BLaER1 treated with 17β-estradiol and CSF1 and Interleukin-3, amounts not matched to agents 10 nM and 100 nM (cell line): ENCODE measurements at regions not wholly inside any gene's neighbourhood (a gene's known extent, or its start where the extent isn't known, plus 50 kb on each side); places are given as distances from the start of the nearest gene placed in this dataset.

ENCODE experiments used
- H3K27ac ChIP-seq, 11 experiments: shearing (Covaris generic); formaldehyde crosslinking; 2 replicates each; pipeline ENCODE4 v1.8.1; 2022
- H3K27me3 ChIP-seq, 11 experiments: shearing (Covaris generic); formaldehyde crosslinking; 2 replicates each; pipeline ENCODE4 v1.8.1; 2022
- H3K36me3 ChIP-seq, 11 experiments: shearing (Covaris generic); formaldehyde crosslinking; 2 replicates each; pipeline ENCODE4 v1.8.1; 2022
- H3K4me1 ChIP-seq, 10 experiments: shearing (Covaris generic); formaldehyde crosslinking; 2 replicates each; pipeline ENCODE4 v1.8.1; 2022
- H3K4me2 ChIP-seq, 11 experiments: shearing (Covaris generic); formaldehyde crosslinking; 2 replicates each; pipeline ENCODE4 v1.8.1; 2022
- H3K4me3 ChIP-seq, 10 experiments: shearing (Covaris generic); formaldehyde crosslinking; 2 replicates each; pipeline ENCODE4 v1.8.1; 2022
- H3K9ac ChIP-seq, 11 experiments: shearing (Covaris generic); formaldehyde crosslinking; 2 replicates each; pipeline ENCODE4 v1.8.1; 2022
- H3K9me3 ChIP-seq, 11 experiments: shearing (Covaris generic); formaldehyde crosslinking; replicated peaks in 1 of 11; 2 replicates each; pipeline ENCODE4 v1.8.1; 2022
- H4K20me1 ChIP-seq, 11 experiments: shearing (Covaris generic); formaldehyde crosslinking; 2 replicates each; pipeline ENCODE4 v1.8.1; 2022
- Cebpa-rat ChIP-seq, 11 experiments: shearing (Covaris generic); IDR thresholded peaks; 2 replicates each; pipeline ENCODE4 v1.8.1; 2022

DNA sequence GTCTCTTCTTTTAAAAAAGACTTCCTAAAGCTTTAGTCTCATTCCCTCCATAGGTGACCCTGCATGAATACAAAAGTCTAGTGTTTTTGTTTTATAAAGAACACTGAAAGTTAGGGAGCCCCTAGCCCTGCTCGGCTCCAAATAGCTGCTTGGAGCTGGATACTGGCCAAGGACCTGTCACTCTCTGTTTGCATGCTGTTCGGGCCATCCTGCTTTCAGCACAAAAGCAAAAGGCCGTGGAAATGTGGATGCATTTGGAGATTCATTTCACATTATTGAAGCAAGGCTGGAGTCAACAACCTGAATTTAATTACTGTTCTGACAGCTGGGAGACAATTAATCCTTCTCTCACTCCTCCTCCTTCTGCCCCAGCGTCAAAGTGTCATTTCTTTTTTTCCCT is 151.7 kb upstream of the NMUR2 start:
- H3K27me3 ChIP-seq, result no peaks in the 10 kb centered on the region
- H3K4me3 ChIP-seq, result no peak overlapping the region
- no peaks in the 10 kb centered on the region; a peak in 1 of 22 replicates for H4K20me1 ChIP-seq
- no peak overlapping the region for H3K4me2 ChIP-seq
- no peak overlapping the region for H3K9ac ChIP-seq
- H3K4me1 ChIP-seq, result no peaks in the 10 kb centered on the region
- TF ChIP-seq Cebpa-rat (IDR thresholded peaks at IDR 0.05), result no peak
- H3K27ac ChIP-seq, result no peak overlapping the region
- H3K36me3 ChIP-seq, result no peaks in the 10 kb centered on the region
- H3K9me3 ChIP-seq, result no peaks in the 10 kb centered on the region

DNA sequence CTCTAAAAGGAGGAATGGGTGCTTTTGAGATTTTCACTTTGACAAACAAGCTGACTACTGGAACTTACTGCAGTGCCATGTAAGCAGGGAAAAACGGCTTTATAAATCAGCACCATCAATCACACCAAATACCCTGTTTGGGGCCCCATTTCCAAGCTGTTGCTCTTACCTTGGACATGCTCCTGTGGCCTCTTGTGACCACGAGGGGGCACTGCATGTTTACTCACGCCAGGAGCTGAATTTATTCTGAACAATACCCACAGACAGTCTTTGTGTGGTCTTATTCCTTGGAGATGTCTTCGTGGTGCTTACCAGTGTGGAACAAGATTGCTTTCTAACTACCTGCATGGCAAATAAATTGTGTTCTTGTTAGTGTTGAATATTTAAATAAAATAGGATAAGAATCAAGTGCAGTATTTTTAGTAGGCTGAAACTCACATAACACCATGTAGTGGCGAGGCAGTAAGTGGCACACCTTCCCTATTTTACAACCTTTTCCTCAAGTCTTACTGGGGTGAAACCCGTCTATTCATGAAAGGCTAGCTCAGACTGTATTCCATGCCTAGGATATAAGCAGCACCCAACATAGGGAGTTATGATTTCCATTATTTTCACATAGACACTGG is 155.5 kb upstream of the NMUR2 start:
- Histone ChIP-seq H3K4me3 (no peak overlapping the region), H3K27ac (no peak overlapping the region), H3K9me3 (0 out of 22 replicates have a peak, but pooled peaks cover 0 to 5% (median 0%) of the 10 kb centered on the region in 11 experiments), H3K4me1 (no peaks in the 10 kb centered on the region), H4K20me1 (no peaks in the 10 kb centered on the region; a peak in 1 of 22 replicates), H3K4me2 (no peak overlapping the region), H3K36me3 (no peaks in the 10 kb centered on the region), H3K27me3 (no peaks in the 10 kb centered on the region), H3K9ac (no peak overlapping the region)
- no peak for TF ChIP-seq Cebpa-rat (IDR thresholded peaks at IDR 0.05)

DNA sequence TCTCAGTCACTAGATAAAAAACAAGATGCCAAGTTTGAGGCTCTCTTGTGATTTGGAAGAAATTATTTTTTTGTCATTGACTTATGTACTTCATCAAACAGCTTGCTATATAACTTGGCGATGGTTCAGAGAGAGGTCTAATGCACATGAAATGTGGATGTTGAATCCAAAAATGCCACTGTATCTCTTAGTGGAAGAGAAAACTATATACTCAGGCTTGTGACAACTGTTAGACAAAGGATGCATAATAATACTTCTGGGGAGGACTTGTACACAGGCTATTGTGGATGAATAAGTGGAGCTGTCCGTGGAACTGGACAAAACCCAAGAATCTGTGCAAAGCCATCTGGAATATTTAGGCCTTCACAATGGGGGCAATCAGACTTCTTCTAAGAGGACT is 162.9 kb upstream of the NMUR2 start:
- Histone ChIP-seq H3K9ac (no peak overlapping the region), H3K27me3 (no peaks in the 10 kb centered on the region), H3K9me3 (peaks cover 0 to 9% (median 4%) of the 10 kb centered on the region in 11 experiments; a peak in 14 of 22 replicates), H3K4me1 (0 out of 20 replicates have a peak, but pooled peaks cover 0 to 5% (median 0%) of the 10 kb centered on the region in 10 experiments), H3K4me3 (no peak overlapping the region), H3K4me2 (no peak overlapping the region), H3K36me3 (no peaks in the 10 kb centered on the region), H3K27ac (no peak overlapping the region), H4K20me1 (no peaks in the 10 kb centered on the region)
- TF ChIP-seq Cebpa-rat (IDR thresholded peaks at IDR 0.05), result no peak

DNA sequence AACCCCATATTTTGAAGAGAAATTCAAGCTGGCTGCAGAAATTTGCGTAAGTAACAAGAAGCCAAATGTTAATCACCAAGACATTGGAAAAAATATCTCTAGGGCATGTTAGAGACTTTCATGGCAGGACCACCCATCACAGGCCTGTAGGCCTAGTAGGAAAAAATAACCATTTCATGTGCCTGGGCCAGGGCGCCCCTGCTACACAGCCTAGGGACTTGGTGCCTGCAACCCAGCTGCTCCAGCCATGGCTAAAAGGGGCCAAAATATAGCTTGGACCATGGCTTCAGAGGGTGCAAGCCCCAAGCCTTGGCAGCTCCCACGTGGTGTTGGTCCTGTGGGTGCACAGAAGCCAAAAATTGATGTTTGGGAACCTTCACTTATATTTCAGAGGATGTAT is 167.7 kb upstream of the NMUR2 start:
- Histone ChIP-seq H3K27me3 (no peaks in the 10 kb centered on the region), H3K9me3 (peaks cover 0 to 8% (median 8%) of the 10 kb centered on the region in 11 experiments; a peak in 14 of 22 replicates), H4K20me1 (no peaks in the 10 kb centered on the region), H3K36me3 (no peaks in the 10 kb centered on the region), H3K27ac (no peak overlapping the region), H3K9ac (no peak overlapping the region), H3K4me2 (no peak overlapping the region), H3K4me3 (no peak overlapping the region), H3K4me1 (0 out of 20 replicates have a peak, but pooled peaks cover 0 to 5% (median 0%) of the 10 kb centered on the region in 10 experiments)
- TF ChIP-seq Cebpa-rat (IDR thresholded peaks at IDR 0.05), result no peak

DNA sequence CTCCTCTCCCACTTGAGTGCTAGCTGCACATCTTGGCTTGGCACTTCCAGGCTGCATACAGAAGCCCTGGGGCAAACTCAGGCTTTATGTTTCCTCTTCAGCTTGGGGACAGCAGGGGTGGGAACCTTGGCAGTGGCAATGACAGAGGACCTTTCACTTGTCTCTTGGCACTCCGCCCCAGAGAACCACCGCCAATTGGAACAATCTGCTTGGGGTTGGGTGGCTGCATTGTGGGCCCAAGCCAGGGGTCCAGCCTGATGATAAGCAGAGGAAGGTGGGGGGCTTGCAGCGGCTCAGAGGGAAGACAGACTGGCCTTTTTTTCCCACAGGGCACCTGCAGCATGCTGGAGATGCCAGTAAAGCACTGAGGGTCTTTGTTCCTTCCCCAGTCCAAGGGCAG is 179.0 kb upstream of the NMUR2 start:
- H3K4me1 ChIP-seq, result no peaks in the 10 kb centered on the region
- H3K4me3 ChIP-seq, result no peak overlapping the region
- no peak overlapping the region for H3K27ac ChIP-seq
- H3K27me3 ChIP-seq, result no peaks in the 10 kb centered on the region
- no peak overlapping the region for H3K9ac ChIP-seq
- H3K36me3 ChIP-seq, result no peaks in the 10 kb centered on the region
- no peak for TF ChIP-seq Cebpa-rat (IDR thresholded peaks at IDR 0.05)
- no peaks in the 10 kb centered on the region for H4K20me1 ChIP-seq
- H3K9me3 ChIP-seq, result peaks cover 17 to 41% (median 33%) of the 10 kb centered on the region in 11 experiments; a peak in 20 of 22 replicates
- H3K4me2 ChIP-seq, result no peak overlapping the region

DNA sequence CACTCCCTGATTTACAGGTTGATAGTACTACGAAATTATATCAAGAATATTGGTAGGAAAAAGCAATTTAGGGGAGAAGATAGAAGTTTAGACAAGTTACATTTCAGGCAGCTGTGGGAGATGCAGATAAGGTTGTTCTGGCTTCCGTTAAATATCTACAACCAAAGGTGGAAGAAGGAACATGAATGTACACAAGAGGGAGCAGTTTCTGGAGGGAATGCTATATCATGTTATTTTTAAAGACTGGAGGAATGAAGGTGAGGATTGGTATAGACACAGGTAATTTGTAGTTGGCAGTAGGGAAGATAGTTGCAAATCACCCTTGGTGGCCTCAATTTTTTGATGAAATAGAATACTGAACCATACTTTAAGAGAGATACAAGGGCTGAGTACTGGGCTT is 187.3 kb upstream of the NMUR2 start:
- Histone ChIP-seq H3K4me2 (no peak overlapping the region), H3K36me3 (no peaks in the 10 kb centered on the region), H3K9ac (no peak overlapping the region), H3K27ac (no peak overlapping the region), H3K27me3 (no peaks in the 10 kb centered on the region), H3K9me3 (peaks cover 5 to 13% (median 12%) of the 10 kb centered on the region in 11 experiments; a peak in 15 of 22 replicates), H3K4me3 (no peak overlapping the region), H3K4me1 (no peaks in the 10 kb centered on the region), H4K20me1 (no peaks in the 10 kb centered on the region)
- no peak for TF ChIP-seq Cebpa-rat (IDR thresholded peaks at IDR 0.05)

DNA sequence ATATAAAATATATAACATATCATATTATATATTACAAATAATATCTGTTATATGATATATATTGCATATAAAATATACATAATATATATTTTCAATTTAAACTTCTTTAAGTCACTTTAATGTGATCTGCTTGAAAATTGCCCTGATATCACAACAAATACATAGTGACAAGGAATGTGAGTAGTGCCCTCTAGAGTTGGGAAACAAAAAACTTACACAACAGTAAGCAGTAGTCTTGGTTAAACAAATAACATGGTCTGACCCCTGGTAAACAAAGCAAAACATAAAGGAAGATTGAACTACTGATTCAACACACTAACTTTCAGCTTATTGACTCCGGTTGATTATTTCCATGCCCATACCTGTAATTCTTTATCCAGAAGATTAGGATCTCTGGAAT is 188.3 kb upstream of the NMUR2 start:
- Histone ChIP-seq H3K27ac (no peak overlapping the region), H4K20me1 (no peaks in the 10 kb centered on the region), H3K9ac (no peak overlapping the region), H3K4me1 (no peaks in the 10 kb centered on the region), H3K9me3 (peaks cover 0 to 4% (median 3%) of the 10 kb centered on the region in 11 experiments; a peak in 8 of 22 replicates), H3K27me3 (no peaks in the 10 kb centered on the region), H3K4me2 (no peak overlapping the region), H3K4me3 (no peak overlapping the region), H3K36me3 (no peaks in the 10 kb centered on the region)
- TF ChIP-seq Cebpa-rat (IDR thresholded peaks at IDR 0.05), result no peak

DNA sequence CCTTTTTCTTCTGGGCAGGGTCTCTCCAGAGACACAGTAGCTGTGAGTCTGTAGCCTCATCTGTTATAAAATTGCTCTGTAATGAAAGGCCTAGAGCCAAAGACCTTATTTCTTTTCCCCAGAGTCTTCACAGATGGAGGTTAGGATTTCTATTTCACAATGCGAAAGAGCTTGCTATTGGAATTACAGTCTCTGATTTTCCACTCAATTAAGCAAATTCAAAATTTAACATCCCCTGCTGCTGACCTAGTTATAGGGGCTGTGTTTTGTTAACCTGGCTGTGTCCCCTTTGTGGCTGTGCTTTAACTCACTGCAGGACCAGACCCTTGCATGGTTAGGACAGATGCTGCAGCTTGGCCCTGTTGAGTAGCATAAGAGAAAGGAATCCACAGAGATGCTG is 190.3 kb upstream of the NMUR2 start:
- no peaks in the 10 kb centered on the region for H3K4me1 ChIP-seq
- no peaks in the 10 kb centered on the region for H3K9me3 ChIP-seq
- H3K4me2 ChIP-seq, result no peak overlapping the region
- no peaks in the 10 kb centered on the region for H3K36me3 ChIP-seq
- no peak overlapping the region for H3K9ac ChIP-seq
- H4K20me1 ChIP-seq, result no peaks in the 10 kb centered on the region
- no peak for TF ChIP-seq Cebpa-rat (IDR thresholded peaks at IDR 0.05)
- no peaks in the 10 kb centered on the region for H3K27me3 ChIP-seq
- no peak overlapping the region for H3K27ac ChIP-seq
- no peak overlapping the region for H3K4me3 ChIP-seq

DNA sequence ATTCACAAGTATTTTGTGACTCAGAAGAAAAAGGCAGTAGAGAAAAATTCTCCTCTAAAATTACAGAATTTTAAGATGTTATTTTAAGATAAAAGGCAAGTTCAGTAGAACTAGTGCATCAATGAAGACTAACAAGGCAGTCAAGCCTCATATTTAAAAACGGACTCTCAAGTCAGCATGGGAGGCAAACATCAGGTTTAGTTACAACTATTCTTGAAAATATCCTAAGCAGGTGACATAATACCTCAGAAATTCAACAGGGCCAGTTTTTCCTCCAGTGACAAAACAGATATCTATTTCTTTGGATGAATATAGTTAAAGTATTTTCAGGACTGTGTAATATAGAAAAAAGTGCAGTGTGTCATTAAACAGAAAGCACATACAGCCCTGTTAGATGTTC is 194.0 kb upstream of the NMUR2 start:
- Histone ChIP-seq H3K36me3 (no peaks in the 10 kb centered on the region), H3K4me3 (no peak overlapping the region), H3K9me3 (no peaks in the 10 kb centered on the region), H3K9ac (no peak overlapping the region), H3K4me1 (peaks cover 0 to 15% (median 9%) of the 10 kb centered on the region in 10 experiments; a peak in 14 of 20 replicates), H3K27ac (no peak overlapping the region), H3K4me2 (no peak overlapping the region), H4K20me1 (no peaks in the 10 kb centered on the region), H3K27me3 (no peaks in the 10 kb centered on the region)
- no peak for TF ChIP-seq Cebpa-rat (IDR thresholded peaks at IDR 0.05)
